ENCODE measurements at regions not wholly inside any gene's neighbourhood (a gene's known extent, or its start where the extent isn't known, plus 50 kb on each side); places are given as distances from the start of the nearest gene placed in this dataset.

DNA sequence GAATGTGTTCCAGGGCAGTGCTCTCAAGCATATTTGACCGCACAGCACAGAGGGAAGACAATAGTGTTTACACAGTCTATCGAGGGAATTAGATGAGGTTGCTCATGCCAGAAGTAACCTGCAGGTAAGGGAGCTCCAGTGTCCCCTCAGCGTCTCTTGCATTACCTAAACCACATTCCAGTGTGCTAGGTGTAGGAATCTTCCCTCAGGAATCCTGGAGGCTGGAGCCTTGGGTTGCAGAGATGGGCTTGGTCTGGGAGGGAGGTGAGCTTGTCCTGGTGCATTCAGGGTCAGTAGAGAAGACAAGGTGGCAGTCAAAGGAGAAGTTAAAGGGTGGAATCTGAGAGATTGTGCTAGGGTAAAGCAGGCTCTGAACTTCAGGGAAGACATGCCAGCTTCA lies 56.3 kb downstream of the SOX14 start:
- Histone ChIP-seq H3K27ac (no peak overlapping the region), H3K4me3 (ENCODE audit: low read depth, low read length) (no peak overlapping the region), H3K27me3 (ENCODE audit: insufficient read depth, low read depth, severe bottlenecking) (no peaks in the 10 kb centered on the region), H3K36me3 (no peaks in the 10 kb centered on the region), H3K9me3 (ENCODE audit: severe bottlenecking) (no peaks in the 10 kb centered on the region)
- TF ChIP-seq, protein P1, sequence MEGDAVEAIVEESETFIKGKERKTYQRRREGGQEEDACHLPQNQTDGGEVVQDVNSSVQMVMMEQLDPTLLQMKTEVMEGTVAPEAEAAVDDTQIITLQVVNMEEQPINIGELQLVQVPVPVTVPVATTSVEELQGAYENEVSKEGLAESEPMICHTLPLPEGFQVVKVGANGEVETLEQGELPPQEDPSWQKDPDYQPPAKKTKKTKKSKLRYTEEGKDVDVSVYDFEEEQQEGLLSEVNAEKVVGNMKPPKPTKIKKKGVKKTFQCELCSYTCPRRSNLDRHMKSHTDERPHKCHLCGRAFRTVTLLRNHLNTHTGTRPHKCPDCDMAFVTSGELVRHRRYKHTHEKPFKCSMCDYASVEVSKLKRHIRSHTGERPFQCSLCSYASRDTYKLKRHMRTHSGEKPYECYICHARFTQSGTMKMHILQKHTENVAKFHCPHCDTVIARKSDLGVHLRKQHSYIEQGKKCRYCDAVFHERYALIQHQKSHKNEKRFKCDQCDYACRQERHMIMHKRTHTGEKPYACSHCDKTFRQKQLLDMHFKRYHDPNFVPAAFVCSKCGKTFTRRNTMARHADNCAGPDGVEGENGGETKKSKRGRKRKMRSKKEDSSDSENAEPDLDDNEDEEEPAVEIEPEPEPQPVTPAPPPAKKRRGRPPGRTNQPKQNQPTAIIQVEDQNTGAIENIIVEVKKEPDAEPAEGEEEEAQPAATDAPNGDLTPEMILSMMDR (IDR thresholded peaks at IDR 0.05; ENCODE audit: low read depth, low read length) = no peak
- no peak for DNase-seq

GRCh38 chr3:137835096-137835495 lies 71.0 kb downstream of the SOX14 start:
- H3K9me3 ChIP-seq (ENCODE audit: severe bottlenecking) = peaks cover 10% of the 10 kb centered on the region
- H3K27me3 ChIP-seq (ENCODE audit: insufficient read depth, low read depth, severe bottlenecking) = no peaks in the 10 kb centered on the region
- no peak for DNase-seq
- H3K36me3 ChIP-seq = no peaks in the 10 kb centered on the region
- H3K4me3 ChIP-seq (ENCODE audit: low read depth, low read length) = no peak overlapping the region
- TF ChIP-seq, protein P1 (IDR thresholded peaks at IDR 0.05; ENCODE audit: low read depth, low read length) = no peak
- H3K27ac ChIP-seq = no peak overlapping the region

GRCh38 chr3:137845194-137845593 lies 81.1 kb downstream of the SOX14 start:
- no peak overlapping the region for H3K4me3 ChIP-seq (ENCODE audit: low read depth, low read length)
- no peaks in the 10 kb centered on the region for H3K27me3 ChIP-seq (ENCODE audit: insufficient read depth, low read depth, severe bottlenecking)
- peak overlapping the region; percentile 37 for H3K27ac ChIP-seq

GRCh38 chr3:137845666-137846065 lies 81.6 kb downstream of the SOX14 start:
- Histone ChIP-seq H3K9me3 (ENCODE audit: severe bottlenecking) (no peaks in the 10 kb centered on the region), H3K4me3 (ENCODE audit: low read depth, low read length) (no peak overlapping the region), H3K36me3 (no peaks in the 10 kb centered on the region), H3K27me3 (ENCODE audit: insufficient read depth, low read depth, severe bottlenecking) (no peaks in the 10 kb centered on the region), H3K27ac (peak overlapping the region; percentile 37)
- peak; percentile 55 for DNase-seq
- TF ChIP-seq, protein P1 (IDR thresholded peaks at IDR 0.05; ENCODE audit: low read depth, low read length) = no peak

More at GRCh38 chr3:137845194-137845593, 81.1 kb downstream of the SOX14 start:
- Histone ChIP-seq H3K9me3 (ENCODE audit: severe bottlenecking) (no peaks in the 10 kb centered on the region), H3K36me3 (no peaks in the 10 kb centered on the region)
- peak; percentile 46 for DNase-seq
- TF ChIP-seq, protein P1 (IDR thresholded peaks at IDR 0.05; ENCODE audit: low read depth, low read length) = no peak

- no peak overlapping the region for H3K27ac ChIP-seq
- no peaks in the 10 kb centered on the region for H3K9me3 ChIP-seq (ENCODE audit: severe bottlenecking)
- DNase-seq = peak; percentile 37
- no peaks in the 10 kb centered on the region for H3K27me3 ChIP-seq (ENCODE audit: insufficient read depth, low read depth, severe bottlenecking)
- no peaks in the 10 kb centered on the region for H3K36me3 ChIP-seq
- H3K4me3 ChIP-seq (ENCODE audit: low read depth, low read length) = no peak overlapping the region
- TF ChIP-seq, protein P1 (IDR thresholded peaks at IDR 0.05; ENCODE audit: low read depth, low read length) = no peak
Measured at GRCh38 chr3:137852391-137852830, 88.3 kb downstream of the SOX14 start.

DNA sequence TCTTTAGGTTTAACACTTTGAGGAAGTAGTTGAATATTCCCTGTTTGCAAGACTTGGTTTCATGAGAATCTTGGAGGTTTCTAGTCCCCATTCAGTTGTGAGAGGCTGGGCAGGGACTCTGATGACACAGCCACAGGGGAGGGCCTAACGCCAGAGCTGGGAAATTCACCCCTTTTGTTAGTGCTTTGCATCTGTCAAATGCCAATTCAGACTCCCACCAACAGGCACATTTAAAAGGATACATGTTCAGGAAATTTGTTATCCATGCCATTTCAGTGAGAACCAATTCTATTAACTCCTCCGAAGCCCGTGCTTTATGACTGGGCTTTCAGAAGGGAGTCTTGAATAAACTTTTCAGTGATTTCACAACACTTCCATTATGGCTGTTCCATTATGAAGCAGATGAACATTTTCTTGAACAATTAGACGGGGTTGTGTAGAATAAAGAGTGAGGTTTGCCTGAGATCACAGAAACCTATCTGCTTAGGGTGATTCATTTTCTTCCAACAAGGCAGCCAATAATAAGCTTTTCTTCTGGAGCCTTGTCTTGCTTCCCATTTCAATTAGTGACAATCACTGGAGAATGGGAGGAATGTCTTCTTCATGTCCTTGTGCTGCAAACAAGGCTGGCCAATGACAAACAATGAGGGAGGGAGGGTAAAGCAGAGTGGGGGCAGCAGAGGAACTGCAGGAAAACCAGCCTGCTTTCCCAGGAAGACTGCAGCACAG lies 90.6 kb downstream of the SOX14 start:
- DNase-seq = no peak
- Histone ChIP-seq H3K27ac (no peak overlapping the region), H3K27me3 (ENCODE audit: insufficient read depth, low read depth, severe bottlenecking) (no peaks in the 10 kb centered on the region)

More for the DNA sequence above, 90.6 kb downstream of the SOX14 start:
- Histone ChIP-seq H3K9me3 (ENCODE audit: severe bottlenecking) (no peaks in the 10 kb centered on the region), H3K36me3 (no peaks in the 10 kb centered on the region), H3K4me3 (ENCODE audit: low read depth, low read length) (no peak overlapping the region)
- TF ChIP-seq, protein P1 (IDR thresholded peaks at IDR 0.05; ENCODE audit: low read depth, low read length) = no peak
